ENCODE measurements at regions not wholly inside any gene's neighbourhood (a gene's known extent, or its start where the extent isn't known, plus 50 kb on each side); places are given as distances from the start of the nearest gene placed in this dataset.

GRCh38 chr7:88455696-88456095 is 149.0 kb upstream of the STEAP4 start:
- Histone ChIP-seq H3K4me1 (ENCODE audit: insufficient read depth) (no peaks in the 10 kb centered on the region), H3K27me3 (no peaks in the 10 kb centered on the region), H3K9me3 (no peaks in the 10 kb centered on the region), H3K4me3 (no peak overlapping the region), H3K27ac (no peak overlapping the region), H3K36me3 (no peaks in the 10 kb centered on the region)
- WGBS, 3 donors, result 71 to 84% (median 76%) methylated on average over 1 of the region's 1 CpG
- TF ChIP-seq POLR2A (IDR thresholded peaks at IDR 0.05), result no peak
- no peak for TF ChIP-seq CTCF (IDR thresholded peaks at IDR 0.05)
- TF ChIP-seq EP300 (IDR thresholded peaks at IDR 0.05), result no peak
- intact Hi-C loops (cut with DNase I), result no loop called here
- no peak for DNase-seq

- TF ChIP-seq POLR2A (IDR thresholded peaks at IDR 0.05) (no peak), EP300 (IDR thresholded peaks at IDR 0.05) (no peak), CTCF (IDR thresholded peaks at IDR 0.05) (no peak)
- Histone ChIP-seq H3K36me3 (no peaks in the 10 kb centered on the region), H3K27ac (no peak overlapping the region), H3K4me3 (no peak overlapping the region), H3K9me3 (no peaks in the 10 kb centered on the region), H3K4me1 (ENCODE audit: insufficient read depth) (no peaks in the 10 kb centered on the region), H3K27me3 (no peaks in the 10 kb centered on the region)
- WGBS, 3 donors, result 46 to 63% (median 47%) methylated on average over 3 of the region's 3 CpGs
- intact Hi-C loops (cut with DNase I), result no loop called here
- no peak for DNase-seq
Observed at GRCh38 chr7:88452646-88453045, 146.0 kb upstream of the STEAP4 start.

GRCh38 chr7:88450874-88451273 is 144.2 kb upstream of the STEAP4 start:
- DNase-seq, result no peak
- Histone ChIP-seq H3K4me1 (ENCODE audit: insufficient read depth) (no peaks in the 10 kb centered on the region), H3K27ac (no peak overlapping the region), H3K9me3 (no peaks in the 10 kb centered on the region), H3K27me3 (no peaks in the 10 kb centered on the region), H3K36me3 (no peaks in the 10 kb centered on the region), H3K4me3 (no peak overlapping the region)
- TF ChIP-seq POLR2A (IDR thresholded peaks at IDR 0.05) (no peak), EP300 (IDR thresholded peaks at IDR 0.05) (no peak), CTCF (IDR thresholded peaks at IDR 0.05) (no peak)
- intact Hi-C loops (cut with DNase I), result no loop called here
- 88 to 97% (median 94%) methylated on average over 1 of the region's 1 CpG for WGBS, 3 donors

- Histone ChIP-seq H3K9me3 (no peaks in the 10 kb centered on the region), H3K4me3 (no peak overlapping the region), H3K4me1 (ENCODE audit: insufficient read depth) (no peaks in the 10 kb centered on the region), H3K27me3 (no peaks in the 10 kb centered on the region), H3K27ac (no peak overlapping the region), H3K36me3 (no peaks in the 10 kb centered on the region)
- TF ChIP-seq POLR2A (IDR thresholded peaks at IDR 0.05) (no peak), EP300 (IDR thresholded peaks at IDR 0.05) (no peak), CTCF (IDR thresholded peaks at IDR 0.05) (no peak)
- 73 to 84% (median 82%) methylated on average over 1 of the region's 1 CpG for WGBS, 3 donors
- intact Hi-C loops (cut with DNase I), result no loop called here
- no peak for DNase-seq
Observed at GRCh38 chr7:88449410-88449809, 142.7 kb upstream of the STEAP4 start.

- WGBS, 3 donors, result 20 to 27% (median 21%) methylated on average over 1 of the region's 1 CpG
- Histone ChIP-seq H3K4me3 (no peak overlapping the region), H3K4me1 (ENCODE audit: insufficient read depth) (no peaks in the 10 kb centered on the region), H3K27ac (no peak overlapping the region), H3K36me3 (no peaks in the 10 kb centered on the region), H3K27me3 (no peaks in the 10 kb centered on the region), H3K9me3 (no peaks in the 10 kb centered on the region)
- no peak for TF ChIP-seq POLR2A (IDR thresholded peaks at IDR 0.05)
- TF ChIP-seq EP300 (IDR thresholded peaks at IDR 0.05), result no peak
- TF ChIP-seq CTCF (IDR thresholded peaks at IDR 0.05), result no peak
- intact Hi-C loops (cut with DNase I), result no loop called here
- no peak for DNase-seq
Observed at GRCh38 chr7:88442413-88442812, 135.7 kb upstream of the STEAP4 start.

All from ovary (tissue), 7 donors.